NK-92 (cell line): ENCODE measurements at regions not wholly inside any gene's neighbourhood (a gene's known extent, or its start where the extent isn't known, plus 50 kb on each side); places are given as distances from the start of the nearest gene placed in this dataset.
"Not testable (repeated sequence)": the region's sequence is repeated elsewhere in the genome, so short reads cannot be mapped to it uniquely, and the experiment has no call there.

Source experiments
- DNase-seq: peaks from one replicate; lab custom pipeline; 2025; ENCODE audit not compliant: unreplicated experiment; lab: John Stamatoyannopoulos, UW

DNA sequence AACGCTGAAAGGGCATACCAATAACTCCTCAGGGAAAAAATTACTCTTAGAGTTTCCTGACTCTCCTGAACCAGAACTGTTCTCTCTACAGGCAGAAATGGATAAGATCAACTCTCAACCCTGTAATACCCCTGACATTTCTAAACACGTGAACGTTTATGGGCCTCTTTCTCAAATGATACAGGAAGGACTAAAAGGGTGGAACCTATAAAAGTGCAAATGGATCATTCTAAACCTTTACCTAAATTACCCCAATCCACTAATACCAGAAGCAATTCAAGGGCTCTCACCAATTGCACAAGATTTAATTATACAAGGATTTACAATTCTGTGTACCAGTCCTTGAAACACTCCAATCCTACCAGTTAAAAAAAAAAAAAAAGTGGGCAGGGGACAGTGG lies 98.0 kb upstream of the FAM174B start:
- DNase-seq: no peak

DNA sequence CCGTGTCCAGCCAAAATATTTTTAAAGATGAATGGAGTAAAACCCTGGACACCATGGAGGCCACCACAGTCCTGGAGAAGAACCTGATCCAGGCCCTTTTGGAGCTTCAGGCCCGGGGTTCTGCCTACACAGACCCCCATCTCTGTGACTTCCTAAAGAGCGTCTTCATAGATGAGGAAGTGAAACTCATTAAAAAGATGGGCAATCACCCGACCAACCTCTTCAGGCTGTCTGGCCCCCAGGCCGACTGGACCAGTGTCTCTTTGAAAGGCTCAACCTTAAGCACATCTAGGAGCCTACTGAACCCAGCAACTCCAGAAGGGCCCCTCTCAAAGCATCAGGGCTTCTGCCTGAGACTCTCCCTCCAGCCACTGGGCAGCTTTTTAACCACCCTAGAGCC lies 107.9 kb upstream of the FAM174B start:
- no peak for DNase-seq

DNA sequence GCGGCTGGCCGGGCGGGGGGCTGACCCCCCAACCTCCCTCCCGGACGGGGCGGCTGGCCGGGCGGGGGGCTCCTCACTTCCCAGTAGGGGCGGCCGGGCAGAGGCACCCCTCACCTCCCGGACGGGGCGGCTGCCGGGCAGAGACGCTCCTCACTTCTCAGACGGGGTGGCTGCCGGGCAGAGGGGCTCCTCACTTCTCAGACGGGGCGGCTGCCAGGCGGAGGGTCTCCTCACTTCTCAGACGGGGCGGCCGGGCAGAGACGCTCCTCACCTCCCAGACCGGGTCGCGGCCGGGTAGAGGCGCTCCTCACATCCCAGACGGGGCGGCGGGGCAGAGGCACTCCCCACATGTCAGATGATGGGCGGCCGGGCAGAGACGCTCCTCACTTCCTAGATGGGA lies 112.6 kb upstream of the FAM174B start:
- DNase-seq: not testable (repeated sequence)

DNA sequence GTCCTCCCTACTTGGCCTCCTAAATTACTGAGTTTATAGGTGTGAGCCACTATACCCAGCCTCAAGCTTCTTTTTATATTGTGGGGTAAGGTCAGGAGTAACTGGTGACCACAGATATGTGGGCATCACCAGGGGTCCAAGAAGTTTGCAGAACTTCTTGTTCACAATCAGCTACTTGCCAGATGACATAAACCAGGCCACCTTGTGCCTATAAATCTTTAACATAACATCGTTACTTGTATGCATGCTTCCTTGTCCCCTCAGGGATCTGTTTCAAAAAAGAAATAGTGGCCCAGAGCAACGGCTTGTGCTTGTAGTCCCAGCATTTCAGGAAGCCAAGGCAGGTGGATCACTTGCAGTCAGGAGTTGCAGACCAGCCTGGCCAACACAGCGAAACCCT lies 115.1 kb upstream of the FAM174B start:
- no peak for DNase-seq

DNA sequence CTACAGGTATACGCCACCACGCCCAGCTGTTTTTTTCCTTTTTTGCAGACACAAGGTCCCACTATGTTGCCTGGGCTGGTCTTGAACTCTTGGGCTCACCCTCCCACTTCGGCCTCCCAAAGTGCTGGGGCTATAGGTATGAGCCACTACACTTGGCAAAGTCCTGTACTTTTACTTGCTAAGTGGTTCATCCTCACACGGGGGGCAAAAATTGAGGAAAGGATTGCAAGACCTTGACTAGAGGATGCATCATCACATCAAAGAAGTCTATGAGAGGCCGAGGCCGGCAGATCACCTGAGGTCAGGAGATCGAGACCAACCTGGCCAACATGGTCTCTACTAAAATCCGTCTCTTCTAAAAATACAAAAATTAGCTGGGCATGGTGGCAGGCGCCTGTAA lies 116.5 kb upstream of the FAM174B start:
- DNase-seq: no peak

DNA sequence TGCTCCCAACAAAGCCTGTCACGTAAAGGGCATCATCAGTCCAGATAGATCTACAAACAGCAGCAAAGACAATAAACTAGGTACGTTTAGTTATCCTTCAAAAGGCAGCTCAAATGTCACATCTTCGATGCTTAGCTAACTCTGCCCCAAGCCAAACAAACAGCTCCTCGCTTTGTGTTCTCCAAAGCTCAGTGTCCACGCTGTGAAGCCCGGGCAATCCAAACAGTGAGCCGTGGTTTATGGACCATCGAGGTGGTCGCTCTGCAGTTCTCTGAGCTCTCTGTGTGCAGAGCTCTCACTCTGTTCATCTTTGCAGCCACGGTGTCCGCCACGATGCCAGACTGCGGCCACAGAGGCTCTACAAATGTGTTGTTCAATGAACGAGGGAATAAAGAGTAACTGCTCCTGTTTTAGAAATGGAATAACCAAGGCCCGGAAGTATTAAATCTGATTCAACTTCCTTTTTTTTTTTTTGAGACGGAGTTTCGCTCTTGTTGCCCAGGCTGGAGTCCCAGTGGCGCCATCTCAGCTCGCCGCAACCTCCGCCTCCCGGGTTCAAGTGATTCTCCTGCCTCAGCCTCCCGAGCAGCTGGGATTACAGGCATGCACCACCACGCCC lies 117.2 kb upstream of the FAM174B start:
- DNase-seq: no peak

DNA sequence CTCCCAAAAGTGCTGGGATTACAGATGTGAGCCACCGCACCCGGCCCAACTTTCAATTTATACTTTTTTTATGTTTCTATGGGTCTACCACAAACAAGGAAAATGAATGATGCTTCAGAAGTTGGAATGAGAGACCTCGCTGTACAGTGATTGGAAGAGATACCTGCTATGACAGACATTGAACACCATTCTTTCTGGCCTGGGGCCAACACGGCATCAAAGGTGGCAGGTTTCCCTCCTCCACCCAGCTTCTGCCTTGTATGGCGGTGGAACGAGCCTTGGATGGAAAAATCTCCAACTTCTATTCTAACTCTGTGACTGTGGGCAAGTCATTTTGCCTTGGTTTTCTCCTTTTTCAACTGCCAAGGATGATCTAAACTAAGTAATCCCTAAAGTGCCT lies 117.8 kb upstream of the FAM174B start:
- DNase-seq: no peak

DNA sequence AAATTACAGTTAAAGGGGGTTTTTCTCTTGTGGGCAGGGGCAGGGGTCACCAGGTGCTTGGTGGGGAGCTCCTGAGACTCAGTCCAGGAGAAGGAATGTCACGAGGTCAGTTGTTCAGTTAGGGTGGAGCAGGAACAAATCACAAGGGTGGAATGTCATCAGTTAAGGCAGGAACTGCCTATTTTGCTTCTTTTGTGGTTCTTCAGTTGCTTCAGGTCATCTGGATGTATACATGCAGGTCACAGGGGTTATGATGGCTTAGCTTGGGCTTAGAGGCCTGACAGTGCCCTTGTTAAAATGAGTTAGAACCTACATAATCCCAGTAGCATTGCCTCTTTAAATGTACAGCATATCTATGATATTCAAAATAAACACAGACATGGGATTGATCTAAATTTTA lies 120.2 kb upstream of the CHD2 start:
- no peak for DNase-seq

DNA sequence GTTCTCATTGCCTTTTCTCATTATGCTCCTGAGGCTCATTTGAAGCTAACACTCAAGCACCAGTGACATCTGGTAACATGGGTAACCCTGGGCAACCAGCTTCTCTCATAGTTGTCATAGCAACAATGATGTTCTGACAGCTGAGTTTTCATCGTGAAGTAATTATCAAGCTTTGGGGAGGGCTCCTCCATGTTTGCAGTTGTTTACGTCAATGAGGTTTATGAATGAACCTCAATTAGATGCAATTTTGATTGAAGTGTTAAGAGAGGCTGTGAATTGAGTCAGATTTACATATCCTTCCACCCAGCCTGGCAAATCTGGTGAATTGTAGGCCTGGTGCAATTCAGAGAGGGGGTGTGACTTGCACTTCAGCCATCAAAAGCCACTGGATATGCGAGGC lies 119.3 kb upstream of the CHD2 start:
- DNase-seq: no peak

DNA sequence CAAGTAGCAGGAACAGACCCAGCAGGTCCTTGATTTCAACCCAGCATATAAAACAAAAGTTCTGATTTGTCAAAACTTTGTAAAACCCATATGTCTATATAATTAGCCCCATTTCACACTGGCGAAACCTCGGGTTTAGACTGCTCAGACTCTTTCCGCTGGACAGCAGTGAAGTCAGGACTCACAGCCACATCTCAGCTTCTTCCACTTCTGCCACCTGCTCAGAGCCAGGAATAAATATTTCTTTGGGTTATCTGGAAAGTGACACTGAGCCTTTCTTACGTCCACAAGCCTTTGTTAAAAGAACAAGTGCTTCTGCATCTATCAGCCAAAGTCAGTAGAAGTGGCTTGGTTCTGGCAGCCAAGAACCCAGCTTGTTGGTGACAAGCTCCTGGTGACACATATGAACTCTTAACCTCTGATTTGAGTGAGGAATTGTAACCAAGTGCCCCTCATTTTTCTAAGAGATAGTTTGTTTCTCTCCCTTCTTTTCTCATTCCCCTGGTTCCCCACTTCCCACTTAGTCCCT lies 118.1 kb upstream of the CHD2 start:
- DNase-seq: no peak

DNA sequence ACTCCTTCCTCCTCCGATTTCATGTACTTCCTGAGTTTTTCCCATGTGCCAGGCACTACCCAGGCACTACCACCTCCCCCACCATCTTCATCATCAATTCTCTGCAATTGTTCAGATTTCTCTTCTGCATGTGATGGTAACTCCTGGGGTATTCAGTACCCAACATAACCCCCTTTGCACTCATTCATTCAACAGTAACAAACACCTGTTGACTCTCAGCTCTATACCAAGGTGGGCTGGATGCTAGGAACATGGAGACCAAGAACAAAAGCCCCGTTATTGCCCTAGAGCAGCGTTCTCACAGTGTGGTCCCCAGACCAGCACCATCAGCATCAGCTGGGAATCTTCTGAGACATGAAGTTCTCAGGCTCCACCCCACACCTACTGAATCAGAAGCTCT lies 113.0 kb upstream of the CHD2 start:
- no peak for DNase-seq

DNA sequence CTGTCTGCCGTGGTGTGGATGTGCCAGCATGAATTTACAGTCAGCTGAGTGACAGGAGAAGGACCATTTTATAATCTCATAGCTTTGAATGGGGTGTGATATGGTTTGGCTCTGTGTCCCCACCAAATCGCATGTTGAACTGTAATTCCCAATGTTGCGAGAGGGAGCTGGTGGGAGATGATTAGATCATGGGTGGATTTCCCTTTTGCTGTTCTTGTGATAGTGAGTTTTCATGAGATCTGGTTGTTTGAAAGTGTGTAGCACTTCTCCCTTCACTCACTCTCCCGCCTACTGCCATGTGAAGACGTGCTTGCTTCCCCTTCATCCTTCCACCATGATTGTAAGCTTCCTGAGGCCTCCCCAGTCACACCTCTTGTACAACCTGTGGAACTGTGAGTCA lies 111.9 kb upstream of the CHD2 start:
- DNase-seq: no peak

DNA sequence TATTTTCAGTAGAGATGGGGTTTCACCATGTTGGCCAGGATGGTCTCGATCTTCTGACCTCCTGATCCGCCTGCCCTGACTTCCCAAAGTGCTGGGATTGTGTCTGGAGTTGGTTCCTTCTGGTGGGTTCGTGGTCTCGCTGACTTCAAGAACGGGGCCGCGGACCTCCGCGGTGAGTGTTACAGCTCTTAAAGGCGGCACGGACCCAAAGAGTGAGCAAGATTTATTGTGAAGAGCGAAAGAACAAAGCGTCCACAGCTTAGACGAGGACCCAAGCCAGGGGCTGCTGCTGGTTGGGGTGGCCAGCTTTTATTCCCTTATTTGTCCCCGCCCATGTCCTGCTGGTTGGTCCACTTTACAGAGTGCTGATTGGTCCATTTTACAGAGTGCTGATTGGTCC lies 111.3 kb upstream of the CHD2 start:
- not testable (repeated sequence) for DNase-seq

DNA sequence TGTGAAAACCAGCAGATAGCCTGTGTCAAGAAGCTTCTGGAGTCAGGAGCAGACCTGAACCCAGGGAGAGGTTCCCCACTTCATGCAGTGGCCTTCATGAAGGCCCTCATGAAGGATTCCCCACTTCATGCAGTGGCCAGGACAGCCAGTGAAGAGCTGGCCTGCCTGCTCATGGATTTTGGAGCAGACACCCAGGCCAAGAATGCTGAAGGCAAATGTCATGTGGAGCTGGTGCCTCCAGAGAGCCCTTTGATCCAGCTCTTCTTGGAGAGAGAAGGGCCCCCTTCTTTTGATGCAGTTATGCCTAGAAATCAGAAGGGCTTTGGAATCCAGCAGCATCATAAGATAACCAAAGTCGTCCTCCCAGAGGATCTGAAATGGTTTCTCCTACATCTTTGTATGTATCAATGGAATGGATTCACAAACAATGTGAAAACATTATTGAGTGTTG lies 103.9 kb upstream of the CHD2 start:
- DNase-seq: no peak

DNA sequence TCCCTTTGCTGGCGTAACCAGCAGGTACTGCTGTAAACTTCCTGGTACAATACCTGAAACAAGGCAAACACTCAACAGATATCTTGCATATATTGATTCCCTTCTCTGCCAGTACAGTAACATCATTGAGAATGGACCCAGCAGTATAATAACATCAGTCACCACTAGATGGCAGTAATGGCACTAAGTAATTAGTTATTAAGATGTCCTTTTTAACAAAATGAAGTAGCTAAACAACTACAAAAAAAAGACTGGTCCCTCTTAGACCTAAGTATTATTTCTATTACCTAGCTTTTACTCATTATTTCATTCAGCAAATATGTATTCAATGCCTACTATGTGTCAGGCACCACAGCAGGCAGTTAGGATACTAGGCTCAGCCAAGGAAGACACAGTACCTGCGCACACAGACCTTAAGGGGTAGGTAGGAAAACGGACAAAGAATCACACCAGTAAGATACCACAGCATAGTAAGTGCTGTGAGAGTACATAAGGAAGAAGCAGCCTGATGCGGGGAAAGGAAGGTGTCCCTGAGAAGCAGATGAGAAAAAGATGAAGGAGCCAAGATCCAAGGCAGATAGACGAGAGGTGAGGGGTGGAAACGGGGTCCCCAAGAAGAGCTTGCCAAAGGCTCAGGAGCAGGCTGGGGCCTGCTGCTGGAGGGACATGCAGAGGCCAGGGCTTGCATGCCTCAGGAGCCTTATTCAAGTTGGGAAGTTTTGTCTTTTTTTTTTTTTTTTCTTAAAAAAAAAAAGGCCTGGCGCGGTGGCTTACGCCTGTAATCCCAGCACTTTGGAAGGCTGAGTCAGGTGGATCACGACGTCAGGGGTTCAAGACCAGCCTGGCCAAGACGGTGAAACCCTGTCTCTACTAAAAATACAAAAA lies 102.7 kb upstream of the CHD2 start:
- DNase-seq: no peak

DNA sequence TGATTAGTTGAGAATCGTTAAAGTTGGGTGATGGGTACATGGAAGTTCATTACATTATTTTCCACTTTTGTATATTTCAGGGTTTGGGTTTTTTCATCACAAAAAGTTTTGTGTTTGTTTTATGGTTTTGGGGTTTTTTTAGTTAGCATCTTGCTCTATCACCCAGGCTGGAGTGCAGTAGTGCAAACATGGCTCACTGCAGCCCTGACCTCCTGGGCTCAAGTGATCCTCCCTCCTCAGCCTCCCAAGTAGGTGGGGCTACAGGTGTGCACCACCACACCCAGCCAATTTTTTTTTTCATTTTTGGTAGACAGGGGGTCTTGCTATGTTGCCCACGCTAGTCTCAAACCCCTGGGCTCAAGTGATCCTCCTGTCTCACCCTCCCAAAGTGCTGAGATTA lies 100.1 kb upstream of the CHD2 start:
- DNase-seq: no peak

DNA sequence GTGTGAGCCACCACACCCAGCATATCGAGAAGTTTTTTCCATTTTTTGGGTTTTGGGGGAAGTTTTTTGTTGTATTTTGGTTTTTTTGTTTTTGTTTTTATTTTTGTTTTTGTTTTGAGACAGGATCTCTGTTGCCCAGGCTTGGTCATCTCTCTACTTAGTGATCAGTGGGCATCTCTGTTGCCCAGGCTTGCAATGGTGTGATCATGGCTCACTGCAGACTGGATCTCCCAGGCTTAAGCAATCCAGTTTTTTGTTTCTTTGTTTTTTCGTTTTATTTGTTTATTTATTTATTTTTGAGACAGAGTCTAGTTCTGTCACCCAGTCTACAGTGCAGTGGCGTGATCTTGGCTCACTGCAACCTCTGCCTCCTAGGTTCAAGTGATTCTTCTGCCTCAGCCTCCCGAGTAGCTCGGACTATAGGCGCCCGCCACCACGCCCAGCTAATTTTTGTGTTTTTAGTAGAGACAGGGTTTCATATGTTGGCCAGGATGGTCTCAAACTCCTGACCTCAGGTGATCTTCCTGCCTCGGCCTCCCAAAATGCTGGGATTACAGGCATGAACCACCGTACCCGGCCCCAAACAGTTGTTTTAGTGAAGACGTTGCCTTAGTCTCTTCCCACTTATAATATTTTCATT lies 99.6 kb upstream of the CHD2 start:
- DNase-seq: not testable (repeated sequence)

DNA sequence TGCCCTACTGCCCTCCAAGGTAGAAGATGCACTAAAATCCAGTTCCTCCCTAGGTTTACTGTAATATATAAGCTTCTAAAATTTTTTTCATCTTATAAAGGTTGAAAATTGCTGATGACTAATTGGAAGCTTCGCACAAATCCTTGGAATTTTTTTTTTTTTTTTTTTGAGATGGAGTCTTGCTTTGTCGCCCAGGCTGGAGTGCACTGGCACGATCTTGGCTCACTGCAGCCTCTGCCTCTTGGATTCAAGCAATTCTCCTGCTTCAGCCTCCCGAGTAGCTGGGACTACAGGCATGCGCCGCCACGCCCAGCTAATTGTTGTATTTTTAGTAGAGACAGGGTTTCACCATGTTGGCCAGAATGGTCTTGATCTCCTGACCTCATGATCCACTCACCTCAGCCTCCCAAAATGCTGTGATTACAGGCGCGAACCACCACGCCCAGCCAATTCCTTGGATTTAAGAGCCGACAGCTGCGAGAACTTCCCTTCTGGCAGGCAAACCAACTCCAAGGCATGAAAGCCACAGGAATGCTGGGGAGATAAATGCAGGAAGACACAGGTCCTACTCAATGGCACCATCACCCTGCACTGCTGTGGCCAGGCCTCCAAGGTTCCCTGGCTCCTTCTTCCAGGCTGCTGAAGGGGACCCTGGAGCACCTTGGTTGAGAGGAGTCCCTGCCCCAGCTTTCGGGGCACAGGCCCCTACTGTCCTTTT lies 98.9 kb upstream of the CHD2 start:
- DNase-seq: not testable (repeated sequence)

DNA sequence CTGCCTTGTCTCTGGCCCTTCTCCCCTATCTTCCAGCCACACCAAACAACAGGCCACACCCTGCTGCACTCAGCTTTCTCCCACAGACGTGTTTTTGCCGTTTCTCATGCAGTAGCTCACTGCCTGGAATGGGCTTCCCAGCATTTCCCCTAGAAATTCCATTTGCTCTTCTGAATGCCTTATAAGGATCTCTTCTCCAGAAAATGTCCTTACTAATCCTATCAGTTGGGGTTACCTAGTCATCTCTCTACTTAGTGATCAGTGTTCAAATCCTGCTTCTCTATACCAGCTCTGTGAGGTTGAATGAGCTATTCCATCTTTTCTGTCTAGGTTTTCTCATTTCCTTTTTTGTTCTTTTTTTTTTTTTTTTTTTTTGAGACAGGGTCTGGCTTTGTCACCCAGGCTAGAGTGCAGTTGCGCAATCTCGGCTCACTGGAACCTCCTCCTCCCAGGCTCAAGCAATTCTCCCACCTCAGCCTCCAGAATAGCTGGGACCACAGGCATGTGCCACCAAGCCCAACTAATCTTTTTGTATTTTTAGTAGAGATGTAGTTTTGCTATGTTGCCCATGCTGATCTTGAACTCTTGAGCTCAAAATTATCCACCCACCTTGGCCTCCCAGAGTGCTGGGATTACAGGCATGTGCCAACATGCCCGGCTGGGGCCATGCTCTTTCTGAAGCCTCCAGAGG lies 98.2 kb upstream of the CHD2 start:
- DNase-seq: no peak

DNA sequence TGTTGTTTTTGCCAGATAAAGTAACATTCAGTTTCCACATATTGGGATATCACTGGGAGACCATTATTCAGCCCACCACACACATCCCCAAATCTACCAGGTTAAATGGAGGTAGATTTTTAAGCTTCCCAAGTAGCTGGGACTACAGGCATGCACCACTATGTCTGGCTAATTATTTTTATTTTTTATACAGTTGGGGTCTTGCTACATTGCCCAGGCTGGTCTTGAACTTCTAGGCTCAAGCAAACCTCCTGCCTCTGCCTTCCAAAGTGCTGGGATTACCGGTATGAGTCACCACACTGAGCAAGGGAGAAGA lies 96.6 kb upstream of the CHD2 start:
- DNase-seq: no peak
